ENCODE measurements at regions not wholly inside any gene's neighbourhood (a gene's known extent, or its start where the extent isn't known, plus 50 kb on each side); places are given as distances from the start of the nearest gene placed in this dataset.

DNA sequence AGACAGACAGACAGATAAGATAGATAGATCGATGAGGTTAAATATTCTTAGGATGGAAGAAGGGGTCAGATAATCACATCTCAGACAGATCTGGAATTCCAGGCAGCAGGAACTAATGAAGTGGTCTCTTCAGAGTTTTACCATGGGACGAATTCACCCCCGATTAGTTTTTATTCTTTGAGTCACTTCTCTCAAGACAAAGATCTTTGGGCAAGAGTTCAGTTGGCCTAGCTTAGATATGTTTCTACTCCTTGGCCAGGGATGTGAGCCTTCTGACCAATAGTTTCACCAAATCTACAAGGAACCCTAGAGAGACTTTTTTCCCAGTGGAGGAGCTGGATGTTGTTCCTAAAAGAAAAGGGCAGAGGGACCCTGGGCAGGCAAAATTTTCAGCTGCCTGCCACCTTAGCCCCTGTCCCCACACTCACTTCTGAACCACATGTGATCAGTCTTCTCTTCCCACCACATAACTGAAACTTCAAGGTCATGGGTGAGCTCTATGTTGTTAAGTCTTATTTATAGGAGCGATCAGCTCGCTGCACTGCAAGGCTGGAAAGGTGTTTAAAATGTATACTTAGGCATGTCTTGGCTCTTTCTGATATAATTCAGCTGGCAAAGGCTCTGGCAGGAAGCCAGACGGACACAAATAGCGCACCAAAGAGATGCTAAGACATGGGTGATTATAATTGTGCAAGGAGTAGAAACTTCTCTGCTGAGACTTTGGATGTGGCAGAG lies 132.9 kb downstream of the PALM2AKAP2 start:
- TF ChIP-seq EZH2 (IDR thresholded peaks at IDR 0.05; ENCODE audit: borderline replicate concordance) (no peak), CTCF (IDR thresholded peaks at IDR 0.05; ENCODE audit: poor library complexity) (no peak)

All from hepatocyte (in vitro differentiated cells).